Endothelial cell of umbilical vein (primary cell): ENCODE measurements at regions not wholly inside any gene's neighbourhood (a gene's known extent, or its start where the extent isn't known, plus 50 kb on each side); places are given as distances from the start of the nearest gene placed in this dataset.

ENCODE experiments used
- BruUV-seq: library from RNA; stranded (reverse); fragments of 400-500 nt; replicated peaks from 2 replicates; lab custom pipeline; 2021; lab: Mats Ljungman, UMichigan
- CTCF ChIA-PET: fragments of 300-600, 350-600 bp; sonication (Branson Sonifier 250); formaldehyde crosslinking; loops from one replicate; lab custom pipeline; 2021; ENCODE audit warnings: antibody characterized with exemption, inconsistent platforms; lab: Charles Lee
- POLR2A ChIA-PET: fragments of 300-600, 350-600 bp; sonication (Branson Sonifier 250); formaldehyde crosslinking; loops from one replicate; lab custom pipeline; 2021; ENCODE audit warnings: antibody characterized with exemption, inconsistent platforms; lab: Charles Lee
- DNase-seq: peaks from one replicate; pipeline ENCODE4 v3.0.0-alpha.2; 2011; ENCODE audit warnings: low read depth, low spot score
- FAIRE-seq: peaks from 2 replicates; lab custom pipeline; 2011; peaks lifted over from hg19 to GRCh38; lab: Jason Lieb, UNC
- H2AFZ ChIP-seq: 2 replicates; pipeline ENCODE4 v1.6.0; 2012; ENCODE audit warnings: low read depth, low read length, control low read depth, inconsistent platforms
- H3K27ac ChIP-seq: 2 replicates; pipeline ENCODE4 v1.5.1; 2011; ENCODE audit warnings: low read depth, mild to moderate bottlenecking, control low read depth, low read length, moderate library complexity; ENCODE audit not compliant: insufficient read depth
- H3K27me3 ChIP-seq, 2 experiments: 2 replicates each; pipeline versions ENCODE4 v1.6.0 to v1.6.1; 2011; ENCODE audit warnings: low read length in 2 of 2, mixed read lengths in 1 of 2; ENCODE audit not compliant: control insufficient read depth in 2 of 2, insufficient read depth in 2 of 2
- H3K36me3 ChIP-seq, 2 experiments: 2 replicates in 1 of 2; 3 replicates in 1 of 2; pipeline ENCODE4 v1.5.1; 2011; ENCODE audit warnings: low read length in 2 of 2, mild to moderate bottlenecking in 1 of 2, moderate library complexity in 1 of 2; ENCODE audit not compliant: control insufficient read depth in 2 of 2, insufficient read depth in 2 of 2; ENCODE audit errors: extremely low read depth in 1 of 2
- H3K4me1 ChIP-seq: 3 replicates; pipeline ENCODE4 v1.5.1; 2011; ENCODE audit warnings: mild to moderate bottlenecking, low read length; ENCODE audit not compliant: control insufficient read depth, insufficient read depth; ENCODE audit errors: extremely low read depth
- H3K4me2 ChIP-seq: 2 replicates; pipeline ENCODE4 v1.6.1; 2011; ENCODE audit warnings: low read length, control low read depth, mixed read lengths; ENCODE audit not compliant: insufficient read depth
- H3K4me3 ChIP-seq, 3 experiments: fragments of 200-600 bp in 1 of 3; sonication (generic), shearing (Covaris generic) in 1 of 3; replicated peaks in 1 of 3; 2 replicates each; pipeline ENCODE4 v1.5.1; 2011 to 2016; ENCODE audit warnings: control low read depth in 3 of 3, low read length in 3 of 3, mild to moderate bottlenecking in 2 of 3, inconsistent platforms in 1 of 3, low read depth in 1 of 3, moderate library complexity in 1 of 3; ENCODE audit not compliant: insufficient read depth in 1 of 3
- H3K79me2 ChIP-seq: 2 replicates; pipeline ENCODE4 v1.6.0; 2012; ENCODE audit warnings: low read length, inconsistent platforms; ENCODE audit not compliant: control insufficient read depth, insufficient read depth
- H3K9ac ChIP-seq: replicated peaks from 2 replicates; pipeline ENCODE3; 2011; ENCODE audit warnings: low read length, control low read depth; ENCODE audit not compliant: insufficient read depth; ENCODE audit errors: extremely low read depth
- H3K9me1 ChIP-seq: replicated peaks from 3 replicates; pipeline ENCODE4 v1.6.0; 2011; ENCODE audit warnings: mild to moderate bottlenecking, low read length; ENCODE audit not compliant: control insufficient read depth, insufficient read depth; ENCODE audit errors: extremely low read depth
- H3K9me3 ChIP-seq: replicated peaks from 2 replicates; pipeline ENCODE4 v1.5.1; 2012; ENCODE audit warnings: low read length, inconsistent platforms; ENCODE audit not compliant: control insufficient read depth, insufficient read depth
- H4K20me1 ChIP-seq: replicated peaks from 2 replicates; pipeline ENCODE3; 2011; ENCODE audit warnings: mild to moderate bottlenecking, low read length; ENCODE audit not compliant: control insufficient read depth, insufficient read depth; ENCODE audit errors: extremely low read depth
- CTCF ChIP-seq, 2 donors: IDR thresholded peaks; 1 replicate in 1 of 2; 2 replicates in 1 of 2; pipeline ENCODE4 v1.5.1; 2011; ENCODE audit warnings: low read length in 2 of 2, mild to moderate bottlenecking in 2 of 2, moderate library complexity in 2 of 2, control low read depth in 1 of 2, inconsistent platforms in 1 of 2, low read depth in 1 of 2; ENCODE audit not compliant: insufficient read depth in 1 of 2; ENCODE audit errors: extremely low read depth in 1 of 2
- EZH2 ChIP-seq: IDR thresholded peaks from 2 replicates; pipeline ENCODE4 v1.6.1; 2012; ENCODE audit warnings: borderline replicate concordance, low read depth, mild to moderate bottlenecking, moderate library complexity, low read length, inconsistent platforms; ENCODE audit not compliant: severe bottlenecking
- FOS ChIP-seq: IDR thresholded peaks from 2 replicates; pipeline ENCODE4 v1.6.1; 2011; ENCODE audit warnings: mild to moderate bottlenecking, low read length, moderate library complexity, borderline replicate concordance; ENCODE audit not compliant: insufficient read depth
- GATA2 ChIP-seq: IDR thresholded peaks from 2 replicates; pipeline ENCODE4 v1.7.0; 2011; ENCODE audit warnings: low read depth, mild to moderate bottlenecking, moderate library complexity, mixed read lengths, low read length; ENCODE audit not compliant: insufficient read length, insufficient read depth
- JUN ChIP-seq: IDR thresholded peaks from 2 replicates; pipeline ENCODE4 v1.6.1; 2011; ENCODE audit warnings: borderline replicate concordance, low read depth; ENCODE audit not compliant: insufficient read length, insufficient read depth
- MAX ChIP-seq: IDR thresholded peaks from 2 replicates; pipeline ENCODE4 v1.6.1; 2011; ENCODE audit not compliant: insufficient read depth, insufficient read length
- MYC ChIP-seq: IDR thresholded peaks from one replicate; pipeline ENCODE4 v1.6.1; 2011; ENCODE audit warnings: mild to moderate bottlenecking, low read depth, low read length
- POLR2A ChIP-seq: IDR thresholded peaks from 2 replicates; pipeline ENCODE4 v1.6.1; 2012; ENCODE audit warnings: low read depth, mild to moderate bottlenecking, control low read depth, low read length
- POLR2AphosphoS5 ChIP-seq: IDR thresholded peaks from 2 replicates; pipeline ENCODE4 v1.6.1; 2012; ENCODE audit warnings: low read depth, mild to moderate bottlenecking, control low read depth, low read length, moderate library complexity; ENCODE audit not compliant: insufficient read depth
- dilution Hi-C: fragments of 300-500 bp; cut with MboI; formaldehyde crosslinking; loops from one replicate; pipeline ENCODE4 v1.15.0; 2019; ENCODE audit warnings: low sequenced_read_pairs; ENCODE audit not compliant: extremely low pct_ligation_motif_present
- intact Hi-C: fragments of 100-400 bp; cut with micrococcal nuclease; formaldehyde crosslinking; loops from one replicate; pipeline ENCODE4 v1.10.0; 2022

DNA sequence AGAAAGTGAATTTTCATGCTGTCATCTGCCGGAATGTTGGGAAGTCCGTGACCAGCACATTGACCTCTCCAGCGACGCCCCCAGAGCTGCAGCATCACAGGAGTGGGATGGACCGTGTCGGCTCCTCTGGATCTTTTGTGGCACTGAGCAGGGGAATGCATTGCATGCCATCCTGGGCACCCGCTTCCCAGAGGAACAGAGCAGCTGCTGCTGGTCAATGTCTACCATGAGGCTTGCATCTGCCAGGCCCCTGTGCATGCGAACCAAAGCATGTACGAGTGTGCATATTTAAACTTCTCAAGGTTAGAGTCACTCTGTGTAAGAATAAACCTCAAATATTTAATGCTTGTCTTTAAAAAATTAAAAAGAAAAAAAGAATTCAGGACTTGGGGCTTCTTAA, 414.8 kb downstream of the GADD45G start:
- H3K36me3 ChIP-seq = no peaks in the 10 kb centered on the region
- no peak overlapping the region for H3K4me2 ChIP-seq
- no peaks in the 10 kb centered on the region for H3K9me3 ChIP-seq
- H3K27ac ChIP-seq = no peak overlapping the region
- H3K4me1 ChIP-seq = no peaks in the 10 kb centered on the region
- no peak overlapping the region for H2AFZ ChIP-seq
- no peak overlapping the region for H3K4me3 ChIP-seq
- no peak for FAIRE-seq
- no peaks in the 10 kb centered on the region for H3K27me3 ChIP-seq
- BruUV-seq = no TSS peak
- TF ChIP-seq GATA2 (no peak), EZH2 (no peak), MAX (no peak), MYC (no peak)
- no peaks in the 10 kb centered on the region for H4K20me1 ChIP-seq
- dilution Hi-C loops (no loop called here), intact Hi-C loops (no loop called here)
- H3K79me2 ChIP-seq = no peaks in the 10 kb centered on the region
- DNase-seq = no peak
- H3K9me1 ChIP-seq = no peaks in the 10 kb centered on the region
- ChIA-PET POLR2A (no interaction called here), CTCF (no interaction called here)
- H3K9ac ChIP-seq = no peak overlapping the region

DNA sequence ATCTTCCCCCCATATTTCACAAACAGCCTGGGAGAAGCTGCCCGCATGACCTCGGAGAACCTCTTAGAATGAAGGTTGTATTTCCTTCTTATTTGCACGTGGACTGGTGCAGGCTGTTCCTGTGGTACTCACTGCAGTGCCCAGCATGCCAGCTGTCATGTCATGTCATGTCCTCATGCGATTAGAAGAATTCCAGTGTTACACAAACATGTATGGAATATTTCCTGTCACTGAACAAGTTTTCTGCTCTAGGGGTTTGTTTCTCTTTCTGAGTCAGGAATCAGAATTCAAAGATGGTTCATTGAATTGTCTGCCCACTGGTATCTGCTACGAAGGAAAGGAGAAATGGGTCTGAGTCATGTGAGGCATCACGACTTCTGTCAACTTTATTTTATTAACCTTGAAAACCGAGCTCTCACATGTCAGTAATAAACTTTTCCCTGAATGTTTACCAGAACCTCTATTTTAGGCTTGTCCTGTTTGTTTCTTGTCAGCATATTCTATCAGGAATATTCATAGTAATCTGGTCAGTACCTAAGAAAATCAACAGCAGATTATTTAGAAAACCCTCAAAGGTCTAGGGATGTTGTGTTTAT, 415.6 kb downstream of the GADD45G start:
- CTCF ChIA-PET = no interaction called here
- no peaks in the 10 kb centered on the region for H3K36me3 ChIP-seq
- H3K79me2 ChIP-seq = no peaks in the 10 kb centered on the region
- DNase-seq (no peak), FAIRE-seq (no peak)
- TF ChIP-seq POLR2AphosphoS5 (no peak), EZH2 (no peak), JUN (no peak), GATA2 (no peak), CTCF (IDR thresholded peaks at IDR 0.05; ENCODE audit: extremely low read depth in 1 of 2, insufficient read depth in 1 of 2, low read depth in 1 of 2, low read length in 2 of 2) (no peak), MAX (no peak), FOS (no peak), MYC (no peak), POLR2A (no peak)
- no peak overlapping the region for H3K4me3 ChIP-seq
- no peaks in the 10 kb centered on the region for H3K4me1 ChIP-seq
- no TSS peak for BruUV-seq
- intact Hi-C loops (no loop called here), dilution Hi-C loops (no loop called here)
- H2AFZ ChIP-seq = no peak overlapping the region
- POLR2A ChIA-PET = no interaction called here
- H3K9ac ChIP-seq = no peak overlapping the region
- no peak overlapping the region for H3K4me2 ChIP-seq
- H3K27me3 ChIP-seq = no peaks in the 10 kb centered on the region
- no peaks in the 10 kb centered on the region for H3K9me3 ChIP-seq
- H3K27ac ChIP-seq = no peak overlapping the region
- no peaks in the 10 kb centered on the region for H4K20me1 ChIP-seq
- no peaks in the 10 kb centered on the region for H3K9me1 ChIP-seq
